ENCODE measurements at regions not wholly inside any gene's neighbourhood (a gene's known extent, or its start where the extent isn't known, plus 50 kb on each side); places are given as distances from the start of the nearest gene placed in this dataset.

DNA sequence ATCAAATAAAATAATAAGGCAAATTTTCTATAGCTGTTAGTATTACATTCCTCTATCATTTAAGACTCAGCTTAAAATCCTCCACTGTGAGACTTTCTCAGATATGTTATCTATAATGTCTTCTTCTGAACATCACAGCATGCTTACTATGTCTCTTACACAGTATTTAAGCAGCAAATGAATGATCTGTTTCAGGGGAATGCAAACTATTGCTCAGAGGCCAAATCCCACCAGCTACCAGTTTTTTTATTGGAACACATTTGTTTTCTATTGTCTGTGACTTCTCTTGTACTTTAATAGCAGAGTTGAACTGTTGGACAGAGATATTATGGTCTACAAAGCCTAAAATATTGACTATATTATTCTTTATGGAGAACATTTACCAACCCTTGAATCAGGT is 59.6 kb downstream of the C3orf38 start:
- DNase-seq (ENCODE audit: low spot score) = no peak

DNA sequence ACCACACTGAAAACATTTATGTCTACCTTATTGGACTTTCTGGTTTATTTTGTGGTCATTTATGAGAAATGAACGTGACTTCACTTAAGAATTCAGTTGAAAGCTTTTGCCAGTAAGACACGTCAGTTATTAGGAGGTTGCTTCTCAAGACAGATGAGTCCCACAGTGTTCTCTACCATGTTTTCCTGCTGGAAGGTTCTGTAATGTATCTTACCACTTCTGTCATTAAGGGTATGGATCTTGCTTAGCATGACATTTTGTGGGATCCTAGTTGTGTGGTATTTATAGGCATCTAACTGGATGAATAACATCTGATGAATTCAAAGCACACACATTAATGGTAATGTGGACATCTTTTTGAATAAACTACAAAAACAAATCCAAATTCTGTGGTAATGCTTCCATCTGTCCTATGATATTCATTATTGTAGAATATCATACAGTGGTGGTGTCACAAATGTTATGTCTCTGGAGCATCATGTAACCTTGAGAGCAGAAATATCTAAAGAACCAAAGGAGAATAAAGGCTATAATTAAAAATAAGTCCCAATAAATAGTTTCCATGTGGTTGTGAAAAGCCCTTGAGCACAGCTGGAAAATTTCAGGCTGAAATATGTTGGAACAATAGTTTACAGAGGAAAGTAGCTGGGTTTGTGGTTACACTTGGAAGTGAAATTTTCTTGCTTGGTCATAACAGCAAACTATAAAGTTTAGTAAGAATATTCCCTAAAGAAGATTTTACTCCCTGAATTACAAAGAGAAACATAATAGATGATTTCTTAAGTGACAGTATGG is 61.5 kb downstream of the C3orf38 start:
- no peak for DNase-seq (ENCODE audit: low spot score)

DNA sequence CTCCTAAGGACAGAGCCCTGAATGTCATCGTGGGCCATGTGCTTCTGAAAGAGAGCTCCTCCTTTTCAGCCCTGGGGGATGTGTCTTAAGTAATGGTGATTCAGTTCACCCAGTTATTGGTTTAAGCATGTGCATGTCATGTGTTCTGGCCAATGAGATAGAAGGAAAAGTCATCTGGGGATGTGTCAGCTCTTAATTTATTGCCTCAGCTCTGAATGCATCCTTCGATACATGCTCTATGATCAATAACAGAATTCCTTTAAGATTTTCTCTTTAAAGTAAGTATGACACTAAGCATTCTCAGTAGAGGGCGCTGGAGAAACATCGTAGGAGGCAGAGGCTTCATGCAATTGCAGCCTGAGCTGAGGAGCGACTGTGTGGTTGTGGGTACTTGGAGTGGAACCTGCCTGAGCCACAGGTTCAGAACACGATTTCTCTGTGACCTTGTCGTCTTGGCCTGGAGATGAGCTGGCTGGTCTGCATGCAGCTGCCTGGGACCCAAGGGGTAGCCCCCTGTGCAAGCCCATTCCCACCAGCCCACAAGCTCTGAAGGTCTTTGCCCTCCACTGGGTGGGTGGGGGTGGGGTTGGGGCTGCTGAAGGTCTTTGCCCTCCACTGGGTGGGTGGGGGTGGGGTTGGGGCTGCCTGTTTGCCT is 69.5 kb downstream of the C3orf38 start:
- no peak for DNase-seq (ENCODE audit: low spot score)

DNA sequence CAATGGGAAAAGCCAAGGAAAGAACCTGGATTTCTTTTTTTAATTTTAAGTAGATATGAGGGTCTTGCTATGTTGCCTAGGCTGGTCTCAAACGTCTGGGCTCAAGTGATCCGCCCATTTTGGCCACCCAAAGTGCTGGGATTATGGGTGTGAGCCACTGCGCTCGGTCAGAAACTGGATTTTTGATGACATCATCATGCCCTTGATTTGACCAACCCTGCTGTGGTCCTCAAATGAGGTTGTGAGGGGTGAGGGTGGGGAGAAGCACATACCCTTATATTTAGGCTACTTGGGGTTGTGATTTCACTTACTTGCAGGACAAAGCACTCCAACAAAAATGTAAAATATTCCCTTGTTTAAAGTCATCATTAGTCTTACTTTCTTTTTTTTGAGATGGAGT is 70.4 kb downstream of the C3orf38 start:
- no peak for DNase-seq (ENCODE audit: low spot score)

DNA sequence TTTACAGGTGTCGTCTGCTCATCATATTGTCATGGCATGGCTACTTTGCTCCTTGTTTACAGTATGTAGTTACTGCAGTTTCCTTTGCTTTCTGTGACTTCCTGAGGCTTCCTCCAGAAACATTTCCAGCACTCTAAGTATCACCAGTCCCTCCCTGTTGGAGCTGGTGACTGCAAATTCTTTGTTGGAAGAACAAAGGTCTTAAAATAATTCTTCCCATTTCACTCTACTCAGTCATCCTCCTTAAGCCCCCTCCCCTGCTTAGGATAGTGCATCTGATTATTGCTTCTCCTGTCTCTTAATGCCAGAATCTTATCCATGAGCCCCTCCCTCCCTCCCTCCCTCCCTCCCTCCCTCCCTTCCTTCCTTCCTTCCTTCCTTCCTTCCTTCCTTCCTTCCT is 72.0 kb downstream of the C3orf38 start:
- no peak for DNase-seq (ENCODE audit: low spot score)

DNA sequence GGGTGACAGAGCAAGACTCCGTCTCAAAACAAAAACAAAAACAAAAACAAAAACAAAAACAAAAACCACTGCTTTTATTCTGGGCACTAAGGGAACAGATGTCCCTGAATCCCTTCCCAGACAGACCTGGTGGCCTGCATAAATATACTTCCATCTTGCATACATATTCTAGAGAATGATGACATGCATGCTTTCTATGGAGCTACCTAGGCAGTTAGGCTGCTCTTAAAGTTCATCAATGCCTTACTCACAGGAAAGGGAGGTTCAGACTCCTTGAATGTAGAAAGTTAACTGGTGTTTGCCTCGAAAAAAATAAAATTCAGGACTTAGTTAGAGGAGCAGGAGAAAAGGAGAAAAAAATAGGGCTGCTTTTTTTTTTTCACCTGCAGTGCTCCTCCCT is 72.6 kb downstream of the C3orf38 start:
- no peak for DNase-seq (ENCODE audit: low spot score)

DNA sequence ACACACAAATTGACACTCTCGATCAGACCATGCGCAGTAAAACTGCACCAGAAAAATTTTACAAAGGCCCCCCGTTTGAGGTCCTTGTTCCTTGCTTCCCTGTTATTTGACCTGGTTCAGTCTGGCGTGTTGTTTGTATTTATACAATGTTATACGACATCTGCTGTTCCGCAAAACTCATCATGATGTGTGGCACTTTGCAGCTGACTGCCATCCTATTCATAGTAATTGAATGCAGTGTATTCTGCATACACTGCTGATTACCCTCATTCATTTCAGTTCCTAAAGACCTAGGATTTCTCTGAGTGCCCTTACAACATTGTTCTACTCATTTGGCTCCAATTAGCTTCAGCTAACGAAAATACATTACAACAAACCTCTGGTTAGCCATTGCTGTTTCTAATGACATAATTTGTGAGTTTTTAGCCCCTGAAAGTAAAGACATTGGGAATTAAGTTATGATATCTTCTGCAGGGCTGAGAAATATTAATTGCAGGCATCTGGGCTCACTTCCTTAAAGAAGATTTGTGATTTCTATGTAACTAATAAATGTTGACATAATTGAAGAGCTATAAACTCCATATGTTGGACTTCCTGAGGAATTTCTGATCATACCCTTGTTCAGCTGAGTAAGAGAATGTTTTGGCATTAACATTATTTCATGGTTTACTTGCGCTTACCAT is 75.7 kb downstream of the C3orf38 start:
- DNase-seq (ENCODE audit: low spot score) = no peak

DNA sequence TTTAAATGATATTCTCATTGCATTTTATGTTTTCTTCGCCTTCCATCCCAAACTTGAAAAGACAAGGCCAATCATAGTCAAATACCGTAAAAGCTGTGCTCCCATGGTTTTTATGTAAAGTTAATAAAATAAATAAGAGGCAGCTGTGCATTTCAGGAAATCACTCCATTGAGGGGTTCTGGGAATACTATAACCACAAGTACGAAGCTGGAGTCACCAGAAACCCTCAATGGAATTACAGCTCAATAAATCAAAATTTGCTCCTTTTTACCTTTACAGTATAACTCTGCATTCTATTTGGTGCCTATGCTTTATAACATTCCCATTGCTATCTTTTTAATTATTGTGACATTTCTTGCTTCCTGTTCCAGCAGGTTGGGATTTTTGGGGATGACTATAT is 77.2 kb downstream of the C3orf38 start:
- DNase-seq (ENCODE audit: low spot score) = no peak

DNA sequence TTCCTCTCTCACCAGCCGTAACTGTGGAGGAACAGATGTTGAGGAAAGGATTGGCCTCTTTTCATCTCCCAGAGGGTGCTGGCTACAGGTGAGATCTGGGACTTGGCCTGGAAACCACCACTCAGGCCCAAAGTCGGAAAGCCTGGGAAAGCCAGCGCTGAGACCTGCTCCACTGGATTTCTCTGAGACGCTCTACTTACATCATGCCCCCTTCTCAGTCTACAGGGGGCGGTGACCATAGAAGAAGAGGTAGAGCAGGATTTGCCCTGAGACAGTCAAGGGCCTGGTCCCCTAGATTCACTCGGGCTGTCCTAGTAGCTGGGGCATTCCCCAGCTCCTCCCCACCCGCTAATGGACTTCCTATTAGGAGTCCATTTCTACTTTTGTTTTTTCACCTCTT is 80.9 kb downstream of the C3orf38 start:
- DNase-seq (ENCODE audit: low spot score) = no peak

DNA sequence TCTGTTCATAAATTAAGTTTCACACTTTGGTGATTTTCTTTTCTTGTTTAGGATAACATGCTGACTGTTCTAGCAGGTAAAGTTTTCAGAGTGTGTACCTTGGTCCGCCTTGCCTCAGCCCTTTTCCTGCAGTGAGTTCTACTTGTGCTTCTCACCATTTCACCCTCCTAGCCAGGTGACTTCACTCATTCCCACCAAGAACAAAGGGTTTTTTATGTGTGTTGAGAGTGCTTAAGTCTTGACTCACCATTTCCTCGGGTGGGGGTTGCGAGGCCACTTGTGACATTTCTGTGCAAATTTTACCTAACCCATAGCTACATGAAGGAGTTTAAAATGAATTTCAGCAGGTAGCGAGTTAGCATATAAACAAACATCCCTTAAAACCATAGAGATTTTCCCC is 81.4 kb downstream of the C3orf38 start:
- no peak for DNase-seq (ENCODE audit: low spot score)

DNA sequence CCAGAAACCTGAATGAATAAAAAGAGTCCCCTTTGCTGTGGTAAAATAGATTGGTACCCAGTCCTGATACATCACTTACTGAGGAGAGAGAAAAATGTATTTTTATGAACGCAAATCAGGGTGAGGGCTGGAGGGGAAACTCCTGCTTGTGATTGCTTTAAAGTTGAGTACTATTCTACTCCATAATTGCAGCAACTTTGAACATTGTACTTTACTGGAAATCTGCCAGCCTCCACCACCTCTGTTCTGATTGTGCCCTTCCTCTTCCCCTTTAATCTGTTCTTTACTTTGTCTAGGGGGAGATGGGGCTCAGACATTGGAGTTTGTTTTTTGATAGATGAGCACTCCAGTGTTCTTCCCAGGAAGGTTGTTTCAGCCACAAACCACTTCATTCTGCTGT is 81.9 kb downstream of the C3orf38 start:
- no peak for DNase-seq (ENCODE audit: low spot score)

DNA sequence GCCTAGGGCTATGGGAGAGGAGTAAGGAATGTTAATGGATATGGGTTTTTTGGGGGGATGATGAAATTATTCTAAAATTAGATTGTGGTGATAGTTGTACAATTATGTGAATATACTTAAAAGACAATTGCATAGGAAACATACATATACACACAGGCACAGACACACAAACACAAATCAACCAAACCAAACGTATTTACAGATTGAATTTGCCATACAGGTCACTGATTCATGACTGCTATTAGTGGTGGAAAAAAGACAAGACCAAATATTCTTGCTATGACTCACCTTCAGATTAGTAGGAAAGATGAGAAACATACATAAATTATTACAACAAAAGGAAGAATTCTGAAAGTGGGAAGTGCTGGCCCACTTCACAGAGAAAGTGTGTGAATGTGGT is 85.3 kb downstream of the C3orf38 start:
- DNase-seq (ENCODE audit: low spot score) = no peak

DNA sequence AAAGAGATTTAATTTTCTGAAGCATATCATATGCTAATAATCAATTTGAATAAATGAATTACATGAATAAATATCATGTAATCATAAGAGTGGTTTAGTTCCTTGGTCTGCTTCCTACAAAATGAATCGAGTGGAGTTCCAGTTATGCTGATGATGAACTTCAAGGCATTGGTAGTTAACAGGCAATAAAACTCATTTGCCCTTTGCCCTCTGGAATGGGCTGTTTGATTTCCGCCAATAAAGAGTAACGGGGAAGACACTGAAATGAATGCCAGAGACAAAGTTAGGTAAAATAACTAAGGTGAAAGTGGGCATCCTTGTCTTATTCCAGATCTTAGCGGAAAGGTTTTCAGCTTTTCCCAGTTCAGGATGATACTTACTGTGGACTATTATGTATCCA is 90.1 kb downstream of the C3orf38 start:
- DNase-seq (ENCODE audit: low spot score) = no peak

DNA sequence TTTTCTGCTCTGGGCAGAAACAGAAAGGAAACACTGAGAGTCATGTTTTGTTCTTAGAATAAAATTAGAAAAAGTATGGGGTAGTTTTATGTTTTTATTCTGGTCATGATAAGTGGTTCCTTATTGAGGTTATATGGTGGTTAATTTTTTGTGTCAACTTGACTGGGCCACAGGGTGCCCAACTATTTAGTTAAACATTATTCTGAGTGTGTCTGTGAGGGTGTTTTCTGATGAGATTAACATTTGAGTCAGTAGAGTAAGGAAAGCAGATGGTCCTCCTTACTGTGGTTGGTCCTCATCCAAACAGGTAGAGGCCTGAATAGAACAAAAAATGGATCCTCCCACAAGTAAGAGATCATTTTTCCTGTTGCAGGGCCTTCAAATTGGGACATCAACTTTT is 98.9 kb downstream of the C3orf38 start:
- no peak for DNase-seq (ENCODE audit: low spot score)

DNA sequence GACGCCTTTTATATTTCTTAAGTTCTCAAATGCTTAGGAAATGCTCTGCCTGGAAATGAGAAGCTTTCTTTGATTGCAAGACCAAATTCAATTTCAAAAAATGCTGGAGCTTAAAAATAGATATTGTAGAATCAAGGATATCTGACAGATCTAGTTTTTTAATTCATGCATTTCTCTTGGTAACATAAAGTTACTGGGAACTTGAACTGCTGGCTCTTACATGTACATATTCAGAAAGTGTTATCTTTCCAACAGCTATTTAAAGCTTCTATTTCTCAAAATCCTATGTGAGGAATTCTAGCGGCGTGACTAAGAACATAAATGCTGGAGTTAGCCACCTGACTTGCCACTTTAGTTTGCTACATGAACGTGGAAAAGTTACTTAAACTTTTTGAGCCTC is 109.3 kb downstream of the C3orf38 start:
- DNase-seq (ENCODE audit: low spot score) = no peak

DNA sequence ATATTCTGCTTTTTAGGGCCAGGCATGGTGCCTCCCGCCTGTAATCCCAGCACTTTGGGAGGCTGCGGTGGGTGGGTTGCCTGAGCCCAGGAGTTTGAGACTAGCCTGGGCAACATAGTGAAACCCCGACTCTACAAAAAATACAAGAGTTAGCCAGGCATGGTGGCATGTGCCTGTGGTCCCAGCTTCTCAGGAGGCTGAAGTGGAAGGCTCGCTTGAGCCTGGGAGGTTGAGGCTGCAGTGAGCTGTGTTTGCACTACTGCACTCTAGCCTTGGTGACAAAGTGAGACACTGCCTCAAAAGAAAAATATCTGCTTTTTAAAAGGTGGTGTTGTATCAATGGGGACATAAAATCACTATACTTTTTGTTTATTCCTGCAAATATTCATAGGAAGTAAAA is 112.8 kb downstream of the C3orf38 start:
- no peak for DNase-seq (ENCODE audit: low spot score)

DNA sequence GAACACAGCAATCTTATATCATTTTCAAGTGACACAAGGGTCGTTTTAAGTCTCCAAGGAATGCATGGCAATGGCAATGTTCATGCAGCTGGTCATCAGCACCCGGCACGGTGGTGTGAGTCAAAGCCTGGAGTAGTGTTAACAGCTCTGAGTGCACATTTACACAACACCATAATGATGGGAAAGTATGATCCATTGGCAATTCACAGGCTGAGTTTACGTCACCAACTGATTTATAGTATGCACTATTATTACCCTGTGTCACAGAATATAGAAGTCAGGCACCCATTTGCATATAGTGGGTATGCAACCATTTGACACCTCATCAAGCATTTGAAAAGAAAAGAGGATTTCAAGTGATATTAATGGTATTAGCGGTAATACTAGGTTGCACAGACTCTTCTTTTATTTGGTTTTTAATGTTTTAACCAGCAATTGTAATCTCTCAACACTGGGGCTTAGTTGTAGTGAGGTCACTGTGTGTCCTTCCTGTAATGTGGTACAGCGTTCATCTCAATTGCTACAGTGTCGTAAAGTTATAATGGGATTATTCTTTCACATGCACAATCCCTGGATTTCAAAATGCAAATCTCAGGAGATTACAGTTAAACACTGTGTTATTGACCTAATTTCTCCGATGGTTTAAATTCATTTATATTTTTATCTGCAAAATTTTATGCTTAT is 113.8 kb downstream of the C3orf38 start:
- no peak for DNase-seq (ENCODE audit: low spot score)

DNA sequence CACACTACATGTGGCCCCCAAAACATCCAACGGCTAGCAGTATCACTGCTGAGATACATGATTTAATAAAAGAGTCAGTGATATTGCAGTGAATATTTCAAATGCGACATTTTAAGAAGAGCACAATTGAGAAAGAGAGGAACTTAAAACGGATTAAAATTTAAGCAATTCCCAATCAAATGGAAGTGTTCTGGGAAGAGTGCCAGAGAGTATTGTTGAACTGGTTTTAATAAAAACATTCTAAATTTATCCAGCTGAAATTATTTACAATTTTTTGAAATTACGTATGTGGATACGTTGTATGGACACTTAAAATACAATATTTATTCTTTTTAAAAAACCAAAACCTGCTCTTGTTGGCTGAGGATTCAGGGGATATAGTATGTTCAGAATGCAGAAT is 117.7 kb downstream of the C3orf38 start:
- DNase-seq (ENCODE audit: low spot score) = no peak

DNA sequence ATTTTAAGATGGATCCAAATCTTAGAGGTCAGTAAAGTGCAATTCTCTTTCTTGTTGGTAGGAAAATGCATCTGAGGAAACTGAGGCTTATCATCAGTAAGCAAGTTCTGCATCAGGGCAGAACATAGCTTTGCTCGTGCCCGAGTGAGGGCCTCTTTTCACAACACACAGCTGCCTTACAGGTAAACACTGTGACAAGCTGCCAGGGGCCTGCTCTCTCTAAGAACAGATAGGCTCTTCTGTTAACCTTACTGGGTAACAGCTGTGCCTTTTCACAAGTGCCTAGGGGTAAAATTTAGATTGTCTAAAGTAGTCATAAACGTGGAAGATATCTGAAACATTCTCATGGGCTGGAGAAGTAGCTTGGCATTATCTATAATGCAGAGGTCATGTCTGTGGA is 118.1 kb downstream of the C3orf38 start:
- DNase-seq (ENCODE audit: low spot score) = no peak

DNA sequence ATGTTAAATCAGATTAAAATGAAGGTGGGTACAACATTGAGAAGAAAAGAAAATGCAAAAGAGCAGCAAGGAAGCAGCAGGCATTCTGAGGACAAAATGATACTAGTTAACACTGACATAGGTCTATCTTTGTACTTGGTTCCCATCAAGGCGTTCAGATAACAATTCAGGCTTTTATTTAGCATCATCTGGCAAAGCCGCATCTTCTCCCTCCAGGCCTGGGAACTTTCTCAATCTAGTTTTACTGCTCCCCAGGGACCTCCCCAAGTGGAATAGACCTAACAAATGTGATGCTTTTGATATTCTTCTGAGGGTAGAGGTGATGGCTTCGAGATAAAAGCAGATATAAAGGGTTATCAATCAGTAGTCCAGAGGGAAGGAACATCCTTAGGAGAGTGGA is 130.6 kb downstream of the C3orf38 start:
- no peak for DNase-seq (ENCODE audit: low spot score)

DNA sequence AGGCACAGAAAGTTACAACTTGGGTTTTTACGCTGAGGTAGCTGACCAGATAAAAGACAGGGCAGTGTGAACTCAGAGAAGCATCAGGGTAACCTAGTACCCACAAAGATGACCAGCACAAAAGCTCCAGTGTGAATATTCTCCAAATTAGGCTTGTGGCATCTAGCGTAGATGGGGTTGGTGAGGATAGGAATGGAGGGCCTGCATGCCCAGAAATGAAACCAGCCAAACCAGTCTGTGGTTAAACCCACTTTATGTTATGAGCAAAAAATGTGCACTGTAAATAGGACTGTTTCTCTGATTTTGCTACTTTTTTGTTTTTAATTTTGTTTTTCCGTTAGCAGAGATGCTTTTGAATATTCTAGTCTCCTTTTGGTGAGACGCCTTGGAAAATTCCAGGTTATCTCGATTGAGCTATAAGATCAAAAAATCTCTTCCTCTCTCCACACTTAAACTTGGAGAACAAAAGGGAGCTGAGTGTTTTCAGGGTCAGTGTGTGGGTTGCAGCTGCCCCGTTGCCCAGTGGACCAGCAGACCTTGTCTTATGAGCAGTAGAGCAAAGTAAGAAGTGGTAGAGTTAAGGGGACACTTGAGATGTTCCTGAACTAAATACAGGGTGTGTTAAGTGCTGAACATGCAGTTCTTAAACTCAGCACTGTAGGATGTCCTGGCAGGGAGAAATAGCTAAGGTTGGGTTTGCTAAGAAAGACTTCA is 132.9 kb downstream of the C3orf38 start:
- DNase-seq (ENCODE audit: low spot score) = no peak

DNA sequence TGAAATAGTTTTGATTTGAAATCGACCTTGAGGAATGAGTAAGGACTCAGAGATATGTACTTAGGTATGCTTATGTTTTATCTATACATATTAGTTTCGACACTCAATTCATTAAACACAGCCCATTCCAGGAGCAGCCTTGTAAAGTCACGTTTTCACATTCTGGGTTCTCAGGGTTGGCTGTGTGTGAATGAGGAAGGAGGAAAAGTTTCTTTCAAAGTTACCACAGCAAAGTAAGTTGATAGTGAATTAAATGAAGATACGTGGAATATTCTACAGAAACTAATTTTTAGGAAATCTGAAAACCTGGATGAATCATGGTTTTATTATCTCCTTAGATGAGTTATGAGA is 133.5 kb downstream of the C3orf38 start:
- no peak for DNase-seq (ENCODE audit: low spot score)

All from hematopoietic multipotent progenitor cell treated with erythropoietin and hydrocortisone succinate and interleukin-3 and kit ligand, for 17 days (in vitro differentiated cells).